ENCODE measurements at regions not wholly inside any gene's neighbourhood (a gene's known extent, or its start where the extent isn't known, plus 50 kb on each side); places are given as distances from the start of the nearest gene placed in this dataset.
"Not testable (repeated sequence)": the region's sequence is repeated elsewhere in the genome, so short reads cannot be mapped to it uniquely, and the experiment has no call there.

DNA sequence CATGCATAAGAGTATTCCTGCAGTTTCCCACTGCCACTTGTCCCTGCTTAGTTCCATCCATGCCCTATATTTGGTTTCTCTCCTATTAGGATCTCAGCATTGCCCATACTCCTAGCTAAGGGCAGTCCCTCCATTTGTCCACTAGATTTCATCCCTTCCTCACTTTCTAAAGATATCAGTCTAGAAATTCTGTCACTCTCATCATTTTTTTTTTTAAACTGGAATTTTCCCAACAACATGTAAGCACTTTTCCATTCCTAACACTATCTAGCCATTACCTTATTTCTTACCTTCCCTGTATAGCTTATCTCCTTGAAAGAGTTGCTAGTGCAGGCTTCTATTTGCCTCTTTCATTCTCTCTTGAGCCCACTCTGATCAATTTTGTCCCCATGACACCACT, 312.2 kb downstream of the BTBD3 start:
- TF ChIP-seq ZNF384 (IDR thresholded peaks at IDR 0.05) (no peak), FOXA1 (IDR thresholded peaks at IDR 0.05) (no peak), CTBP1 (IDR thresholded peaks at IDR 0.05; ENCODE audit: borderline replicate concordance) (no peak), L3MBTL2 (conservative IDR thresholded peaks at IDR 0.05) (no peak), SUZ12 (IDR thresholded peaks at IDR 0.05) (no peak), FOXM1 (IDR thresholded peaks at IDR 0.05; ENCODE audit: borderline replicate concordance) (no peak), ARNT (IDR thresholded peaks at IDR 0.05) (no peak), ELF4 (IDR thresholded peaks at IDR 0.05) (no peak), SP1 (IDR thresholded peaks at IDR 0.05) (no peak), FOXK2 (IDR thresholded peaks at IDR 0.05) (no peak), LEF1 (IDR thresholded peaks at IDR 0.05; ENCODE audit: borderline replicate concordance) (no peak), TARDBP (IDR thresholded peaks at IDR 0.05) (no peak), HDGF (IDR thresholded peaks at IDR 0.05; ENCODE audit: borderline replicate concordance) (no peak), NFRKB (IDR thresholded peaks at IDR 0.05) (no peak), PKNOX1 (IDR thresholded peaks at IDR 0.05) (no peak), BHLHE40 (IDR thresholded peaks at IDR 0.05; ENCODE audit: borderline replicate concordance) (no peak)
- DNase-seq (ENCODE audit: extremely low spot score), result no peak
- POLR2A ChIA-PET, result no interaction called here
- CTCF ChIA-PET, result no interaction called here

GRCh38 chr20:12237772-12238171, 320.1 kb downstream of the BTBD3 start:
- POLR2A ChIA-PET, result no interaction called here
- DNase-seq (ENCODE audit: extremely low spot score), result no peak
- CTCF ChIA-PET, result no interaction called here
- TF ChIP-seq BHLHE40 (IDR thresholded peaks at IDR 0.05; ENCODE audit: borderline replicate concordance) (no peak), FOXA1 (IDR thresholded peaks at IDR 0.05) (no peak), SUZ12 (IDR thresholded peaks at IDR 0.05) (no peak), ARNT (IDR thresholded peaks at IDR 0.05) (no peak), PKNOX1 (IDR thresholded peaks at IDR 0.05) (no peak), L3MBTL2 (conservative IDR thresholded peaks at IDR 0.05) (no peak), FOXK2 (IDR thresholded peaks at IDR 0.05) (no peak), TARDBP (IDR thresholded peaks at IDR 0.05) (no peak), ZNF384 (IDR thresholded peaks at IDR 0.05) (no peak), LEF1 (IDR thresholded peaks at IDR 0.05; ENCODE audit: borderline replicate concordance) (no peak), SP1 (IDR thresholded peaks at IDR 0.05) (no peak), FOXM1 (IDR thresholded peaks at IDR 0.05; ENCODE audit: borderline replicate concordance) (no peak), HDGF (IDR thresholded peaks at IDR 0.05; ENCODE audit: borderline replicate concordance) (no peak), NFRKB (IDR thresholded peaks at IDR 0.05) (no peak), CTBP1 (IDR thresholded peaks at IDR 0.05; ENCODE audit: borderline replicate concordance) (no peak), ELF4 (IDR thresholded peaks at IDR 0.05) (no peak)

DNA sequence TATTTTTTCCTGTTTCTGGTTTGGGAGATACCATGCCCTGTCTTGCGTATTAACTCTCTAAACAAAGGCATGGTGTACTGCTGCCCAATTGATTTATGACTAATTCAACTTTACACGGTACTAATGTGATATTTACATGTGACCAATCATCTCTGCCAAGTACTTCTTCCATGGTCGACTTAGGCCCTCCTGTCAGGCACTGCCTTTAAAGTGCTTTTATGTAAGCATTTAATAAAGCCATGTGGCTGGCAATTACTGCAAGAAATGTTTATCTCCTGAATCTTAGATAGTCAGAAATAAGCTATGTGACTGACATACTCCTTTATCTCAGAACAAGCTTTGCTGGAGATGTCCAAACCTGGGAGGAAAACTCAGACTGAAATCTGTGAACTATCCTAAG, 323.4 kb downstream of the BTBD3 start:
- ChIA-PET CTCF (no interaction called here), POLR2A (no interaction called here)
- TF ChIP-seq ELF4 (IDR thresholded peaks at IDR 0.05), result no peak
- no peak for TF ChIP-seq BHLHE40 (IDR thresholded peaks at IDR 0.05; ENCODE audit: borderline replicate concordance)
- no peak for TF ChIP-seq FOXA1 (IDR thresholded peaks at IDR 0.05)
- no peak for TF ChIP-seq SP1 (IDR thresholded peaks at IDR 0.05)
- no peak for TF ChIP-seq NFRKB (IDR thresholded peaks at IDR 0.05)
- no peak for TF ChIP-seq SUZ12 (IDR thresholded peaks at IDR 0.05)
- TF ChIP-seq HDGF (IDR thresholded peaks at IDR 0.05; ENCODE audit: borderline replicate concordance), result no peak
- no peak for TF ChIP-seq ZNF384 (IDR thresholded peaks at IDR 0.05)
- TF ChIP-seq LEF1 (IDR thresholded peaks at IDR 0.05; ENCODE audit: borderline replicate concordance), result no peak
- TF ChIP-seq FOXM1 (IDR thresholded peaks at IDR 0.05; ENCODE audit: borderline replicate concordance), result no peak
- no peak for TF ChIP-seq TARDBP (IDR thresholded peaks at IDR 0.05)
- no peak for TF ChIP-seq CTBP1 (IDR thresholded peaks at IDR 0.05; ENCODE audit: borderline replicate concordance)
- TF ChIP-seq ARNT (IDR thresholded peaks at IDR 0.05), result no peak
- TF ChIP-seq PKNOX1 (IDR thresholded peaks at IDR 0.05), result no peak
- TF ChIP-seq L3MBTL2 (conservative IDR thresholded peaks at IDR 0.05), result no peak
- no peak for TF ChIP-seq FOXK2 (IDR thresholded peaks at IDR 0.05)
- DNase-seq (ENCODE audit: extremely low spot score), result no peak

GRCh38 chr20:12243327-12243726, 325.6 kb downstream of the BTBD3 start:
- ChIA-PET POLR2A (no interaction called here), CTCF (no interaction called here)
- DNase-seq (ENCODE audit: extremely low spot score), result no peak
- TF ChIP-seq FOXM1 (IDR thresholded peaks at IDR 0.05; ENCODE audit: borderline replicate concordance) (no peak), SUZ12 (IDR thresholded peaks at IDR 0.05) (no peak), FOXK2 (IDR thresholded peaks at IDR 0.05) (no peak), ARNT (IDR thresholded peaks at IDR 0.05) (no peak), PKNOX1 (IDR thresholded peaks at IDR 0.05) (no peak), FOXA1 (IDR thresholded peaks at IDR 0.05) (no peak), NFRKB (IDR thresholded peaks at IDR 0.05) (no peak), L3MBTL2 (conservative IDR thresholded peaks at IDR 0.05) (no peak), CTBP1 (IDR thresholded peaks at IDR 0.05; ENCODE audit: borderline replicate concordance) (no peak), LEF1 (IDR thresholded peaks at IDR 0.05; ENCODE audit: borderline replicate concordance) (no peak), ELF4 (IDR thresholded peaks at IDR 0.05) (no peak), BHLHE40 (IDR thresholded peaks at IDR 0.05; ENCODE audit: borderline replicate concordance) (no peak), TARDBP (IDR thresholded peaks at IDR 0.05) (no peak), HDGF (IDR thresholded peaks at IDR 0.05; ENCODE audit: borderline replicate concordance) (no peak), SP1 (IDR thresholded peaks at IDR 0.05) (no peak), ZNF384 (IDR thresholded peaks at IDR 0.05) (no peak)

DNA sequence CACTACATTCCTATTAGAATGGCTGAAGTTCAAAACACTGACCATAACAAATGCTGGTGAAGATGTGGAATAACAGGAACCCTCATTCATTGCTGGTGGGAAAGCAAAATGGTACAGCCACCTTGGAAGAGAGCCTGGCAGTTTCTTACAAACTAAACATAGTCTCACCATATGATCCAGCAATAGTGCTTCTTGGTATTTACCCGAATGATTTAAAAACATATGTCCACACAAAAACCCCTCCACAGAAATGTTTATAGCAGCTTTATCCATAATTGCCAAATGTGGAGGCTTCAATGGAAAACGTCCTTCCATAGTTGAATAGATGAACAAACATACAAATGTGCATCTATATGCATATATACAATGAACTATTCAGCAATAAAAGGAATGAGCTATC, 330.8 kb downstream of the BTBD3 start:
- ChIA-PET CTCF (no interaction called here), POLR2A (no interaction called here)
- no peak for DNase-seq (ENCODE audit: extremely low spot score)
- TF ChIP-seq FOXK2 (IDR thresholded peaks at IDR 0.05), result no peak
- no peak for TF ChIP-seq TARDBP (IDR thresholded peaks at IDR 0.05)
- no peak for TF ChIP-seq ZNF384 (IDR thresholded peaks at IDR 0.05)
- TF ChIP-seq PKNOX1 (IDR thresholded peaks at IDR 0.05), result no peak
- no peak for TF ChIP-seq SUZ12 (IDR thresholded peaks at IDR 0.05)
- TF ChIP-seq NFRKB (IDR thresholded peaks at IDR 0.05), result no peak

DNA sequence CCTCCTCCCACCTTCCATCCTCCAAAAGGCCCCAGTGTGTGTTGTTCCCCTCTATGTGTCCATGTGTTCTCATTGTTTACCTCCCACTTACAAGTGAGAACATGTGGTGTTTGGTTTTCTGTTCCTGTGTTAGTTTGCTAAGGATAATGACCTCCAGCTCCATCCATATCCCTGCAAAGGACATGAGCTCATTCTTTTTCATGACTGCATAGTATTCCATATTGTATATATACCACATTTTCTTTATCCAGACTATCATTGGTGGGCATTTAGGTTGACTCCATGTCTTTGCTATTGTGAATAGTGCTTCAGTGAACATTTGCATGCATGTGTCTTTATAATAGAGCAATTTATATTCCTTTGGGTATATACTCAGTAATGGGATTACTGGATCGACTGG, 333.0 kb downstream of the BTBD3 start:
- CTCF ChIA-PET; DNase-seq (ENCODE audit: extremely low spot score); POLR2A ChIA-PET: not testable (repeated sequence)

Data from HEK293T (cell line).